SK-N-SH treated with all-trans-retinoic acid at 6 μM for 48 hours (cell line): ENCODE measurements at regions not wholly inside any gene's neighbourhood (a gene's known extent, or its start where the extent isn't known, plus 50 kb on each side); places are given as distances from the start of the nearest gene placed in this dataset.
"Not testable (repeated sequence)": the region's sequence is repeated elsewhere in the genome, so short reads cannot be mapped to it uniquely, and the experiment has no call there.

ENCODE experiments used
- ATAC-seq: fragments of 200-7000 bp; cut with Tn5 transposase; 3 replicates; pipeline ENCODE4 v1.9.1; 2020; ENCODE audit warnings: mild to moderate bottlenecking, moderate library complexity
- ARNTL ChIP-seq: fragments of 450-650 bp; formaldehyde crosslinking; IDR thresholded peaks from 2 replicates; pipeline ENCODE4 v1.5.0; 2020; ENCODE audit warnings: low read depth, mild to moderate bottlenecking, moderate library complexity, borderline replicate concordance
- BACH2 ChIP-seq: fragments of 250-450 bp; sonication (Bioruptor Pico); IDR thresholded peaks from 2 replicates; pipeline ENCODE4 v1.9.0; 2021; ENCODE audit warnings: mild to moderate bottlenecking, borderline replicate concordance
- CSDC2 ChIP-seq: fragments of 250-450 bp; sonication (Bioruptor Pico); IDR thresholded peaks from 2 replicates; pipeline ENCODE4 v1.5.0; 2020; ENCODE audit warnings: mild to moderate bottlenecking, moderate library complexity
- CSRNP3 ChIP-seq: fragments of 250-450 bp; sonication (Bioruptor Pico); IDR thresholded peaks from 2 replicates; pipeline ENCODE4 v1.5.1; 2021; ENCODE audit warnings: mild to moderate bottlenecking, moderate library complexity
- ESRRG ChIP-seq: fragments of 250-450 bp; sonication (Bioruptor Pico); IDR thresholded peaks from 2 replicates; pipeline ENCODE4 v1.6.1; 2021; ENCODE audit warnings: mild to moderate bottlenecking
- ISL1 ChIP-seq: fragments of 250-450 bp; sonication (Bioruptor Pico); IDR thresholded peaks from 2 replicates; pipeline ENCODE4 v2.1.2; 2022; ENCODE audit warnings: mild to moderate bottlenecking, moderate library complexity
- OSR1 ChIP-seq: fragments of 250-450 bp; sonication (Bioruptor Pico); IDR thresholded peaks from 2 replicates; pipeline ENCODE4 v1.8.0; 2022; ENCODE audit warnings: moderate library complexity, mild to moderate bottlenecking, inconsistent platforms
- POU6F1 ChIP-seq: fragments of 250-450 bp; sonication (Bioruptor Pico); IDR thresholded peaks from 2 replicates; pipeline ENCODE4 v1.8.0; 2021; ENCODE audit warnings: low read depth, mild to moderate bottlenecking, moderate library complexity, borderline replicate concordance
- PPARA ChIP-seq: fragments of 250-450 bp; sonication (Bioruptor Pico); IDR thresholded peaks from 2 replicates; pipeline ENCODE4 v1.5.0; 2020; ENCODE audit warnings: mild to moderate bottlenecking, borderline replicate concordance
- RARB ChIP-seq: fragments of 250-450 bp; sonication (Bioruptor Pico); IDR thresholded peaks from 2 replicates; pipeline ENCODE4 v1.8.0; 2021; ENCODE audit warnings: mild to moderate bottlenecking, moderate library complexity
- SNAI2 ChIP-seq: fragments of 250-450 bp; sonication (Bioruptor Pico); IDR thresholded peaks from 2 replicates; pipeline ENCODE4 v1.5.0; 2020; ENCODE audit warnings: mild to moderate bottlenecking, moderate library complexity
- TCF4 ChIP-seq: fragments of 250-450 bp; sonication (Bioruptor Pico); IDR thresholded peaks from 2 replicates; pipeline ENCODE4 v1.8.0; 2021; ENCODE audit warnings: mild to moderate bottlenecking, moderate library complexity, borderline replicate concordance
- TOX ChIP-seq: fragments of 250-450 bp; sonication (Bioruptor Pico); IDR thresholded peaks from 2 replicates; pipeline ENCODE4 v1.8.0; 2021; ENCODE audit warnings: mild to moderate bottlenecking, moderate library complexity, borderline replicate concordance
- TSHZ2 ChIP-seq: fragments of 250-450 bp; sonication (Bioruptor Pico); IDR thresholded peaks from 2 replicates; pipeline ENCODE4 v1.5.0; 2020; ENCODE audit warnings: mild to moderate bottlenecking, moderate library complexity
- ZC3H10 ChIP-seq: fragments of 250-450 bp; sonication (Bioruptor Pico); IDR thresholded peaks from 2 replicates; pipeline ENCODE4 v1.5.1; 2021; ENCODE audit warnings: mild to moderate bottlenecking, moderate library complexity
- ZFP3 ChIP-seq: fragments of 250-450 bp; sonication (Bioruptor Pico); IDR thresholded peaks from 2 replicates; pipeline ENCODE4 v1.5.0; 2020; ENCODE audit warnings: mild to moderate bottlenecking, moderate library complexity
- ZFP30 ChIP-seq: fragments of 450-650 bp; formaldehyde crosslinking; IDR thresholded peaks from 2 replicates; pipeline ENCODE4 v1.5.0; 2022; ENCODE audit warnings: mild to moderate bottlenecking, moderate library complexity
- ZNF565 ChIP-seq: fragments of 450-650 bp; formaldehyde crosslinking; conservative IDR thresholded peaks from 2 replicates; pipeline ENCODE4 v1.5.0; 2020; ENCODE audit warnings: low read depth, mild to moderate bottlenecking, moderate library complexity
- ZNF70 ChIP-seq: fragments of 450-650 bp; formaldehyde crosslinking; IDR thresholded peaks from 2 replicates; pipeline ENCODE4 v1.5.0; 2020; ENCODE audit warnings: mild to moderate bottlenecking, moderate library complexity
- ZNF8 ChIP-seq: fragments of 450-650 bp; formaldehyde crosslinking; IDR thresholded peaks from 2 replicates; pipeline ENCODE4 v1.5.0; 2020; ENCODE audit warnings: mild to moderate bottlenecking, moderate library complexity

GRCh38 chr20:29031262-29031982 is 2226.0 kb upstream of the DEFB115 start:
- not testable (repeated sequence) for ATAC-seq

- peak; percentile 74 for ATAC-seq
These were observed 2213.2 kb upstream of the DEFB115 start for GRCh38 chr20:29044239-29044638.

- not testable (repeated sequence) for ATAC-seq
These were observed 2207.4 kb upstream of the DEFB115 start for GRCh38 chr20:29050008-29050606.

GRCh38 chr20:29057866-29058484 is 2199.5 kb upstream of the DEFB115 start:
- ATAC-seq: not testable (repeated sequence)

GRCh38 chr20:29062451-29062850 is 2195.0 kb upstream of the DEFB115 start:
- ATAC-seq: not testable (repeated sequence)

- not testable (repeated sequence) for ATAC-seq
These were observed 2191.1 kb upstream of the DEFB115 start for GRCh38 chr20:29066341-29066740.

GRCh38 chr20:29073640-29074039 is 2183.8 kb upstream of the DEFB115 start:
- not testable (repeated sequence) for ATAC-seq

- peak; percentile 100 for ATAC-seq
- TF ChIP-seq CSRNP3 (CRISPR knock-in tag) (no peak), TCF4 (no peak), BACH2 (CRISPR knock-in tag) (no peak), TOX (no peak), ZFP30 (CRISPR knock-in tag) (no peak), ZFP3 (CRISPR knock-in tag) (no peak), RARB (CRISPR knock-in tag) (no peak), ESRRG (no peak), ZC3H10 (CRISPR knock-in tag) (no peak), ISL1 (no peak), OSR1 (CRISPR knock-in tag) (no peak), PPARA (CRISPR knock-in tag) (no peak), ZNF565 (no peak), CSDC2 (no peak), SNAI2 (CRISPR knock-in tag) (no peak), ARNTL (CRISPR knock-in tag) (no peak), ZNF8 (CRISPR knock-in tag) (no peak), TSHZ2 (no peak), ZNF70 (CRISPR knock-in tag) (no peak), POU6F1 (CRISPR knock-in tag) (no peak)
These were observed 2177.4 kb upstream of the DEFB115 start for GRCh38 chr20:29079769-29080690.

- not testable (repeated sequence) for ATAC-seq
These were observed 2175.8 kb upstream of the DEFB115 start for GRCh38 chr20:29081712-29082111.
